ENCODE measurements at regions not wholly inside any gene's neighbourhood (a gene's known extent, or its start where the extent isn't known, plus 50 kb on each side); places are given as distances from the start of the nearest gene placed in this dataset.
"Not testable (repeated sequence)": the region's sequence is repeated elsewhere in the genome, so short reads cannot be mapped to it uniquely, and the experiment has no call there.

GRCh38 chr10:131363416-131363815, 51.9 kb upstream of the TCERG1L start:
- H3K27ac Mint-ChIP-seq, result no peak overlapping the region
- H3K4me1 Mint-ChIP-seq (ENCODE audit: low read depth), result no peaks in the 10 kb centered on the region
- H3K4me3 Mint-ChIP-seq, result no peak overlapping the region
- no peaks in the 10 kb centered on the region for H3K36me3 Mint-ChIP-seq (ENCODE audit: low read depth)
- no peaks in the 10 kb centered on the region for H3K27me3 Mint-ChIP-seq (ENCODE audit: low read depth)
- peaks cover 5% of the 10 kb centered on the region for H3K9me3 Mint-ChIP-seq

GRCh38 chr10:131371571-131371970, 60.0 kb upstream of the TCERG1L start:
- Mint-ChIP-seq H3K4me1 (ENCODE audit: low read depth) (no peaks in the 10 kb centered on the region), H3K27ac (no peak overlapping the region), H3K36me3 (ENCODE audit: low read depth) (no peaks in the 10 kb centered on the region), H3K9me3 (peaks cover 12% of the 10 kb centered on the region), H3K27me3 (ENCODE audit: low read depth) (no peaks in the 10 kb centered on the region), H3K4me3 (no peak overlapping the region)

GRCh38 chr10:131381576-131381975, 70.1 kb upstream of the TCERG1L start:
- no peaks in the 10 kb centered on the region for H3K27me3 Mint-ChIP-seq (ENCODE audit: low read depth)
- no peak overlapping the region for H3K4me3 Mint-ChIP-seq
- H3K4me1 Mint-ChIP-seq (ENCODE audit: low read depth), result no peaks in the 10 kb centered on the region
- H3K9me3 Mint-ChIP-seq, result no peaks in the 10 kb centered on the region
- no peaks in the 10 kb centered on the region for H3K36me3 Mint-ChIP-seq (ENCODE audit: low read depth)
- no peak overlapping the region for H3K27ac Mint-ChIP-seq

GRCh38 chr10:131385161-131385872, 73.8 kb upstream of the TCERG1L start:
- not testable (repeated sequence) for H3K4me1 Mint-ChIP-seq (ENCODE audit: low read depth); H3K27me3 Mint-ChIP-seq (ENCODE audit: low read depth); H3K9me3 Mint-ChIP-seq; H3K4me3 Mint-ChIP-seq; H3K36me3 Mint-ChIP-seq (ENCODE audit: low read depth); H3K27ac Mint-ChIP-seq

- no peaks in the 10 kb centered on the region for H3K27me3 Mint-ChIP-seq (ENCODE audit: low read depth)
- H3K36me3 Mint-ChIP-seq (ENCODE audit: low read depth), result no peaks in the 10 kb centered on the region
- no peak overlapping the region for H3K4me3 Mint-ChIP-seq
- no peaks in the 10 kb centered on the region for H3K4me1 Mint-ChIP-seq (ENCODE audit: low read depth)
- no peak overlapping the region for H3K27ac Mint-ChIP-seq
- H3K9me3 Mint-ChIP-seq, result no peaks in the 10 kb centered on the region
Measured at GRCh38 chr10:131387018-131387529, 75.6 kb upstream of the TCERG1L start.

- Mint-ChIP-seq H3K27ac (no peak overlapping the region), H3K4me3 (no peak overlapping the region), H3K9me3 (no peaks in the 10 kb centered on the region), H3K27me3 (ENCODE audit: low read depth) (no peaks in the 10 kb centered on the region), H3K36me3 (ENCODE audit: low read depth) (no peaks in the 10 kb centered on the region), H3K4me1 (ENCODE audit: low read depth) (no peaks in the 10 kb centered on the region)
Measured at GRCh38 chr10:131391936-131392335, 80.4 kb upstream of the TCERG1L start.

- H3K4me3 Mint-ChIP-seq, result no peak overlapping the region
- H3K9me3 Mint-ChIP-seq, result no peaks in the 10 kb centered on the region
- no peaks in the 10 kb centered on the region for H3K4me1 Mint-ChIP-seq (ENCODE audit: low read depth)
- H3K36me3 Mint-ChIP-seq (ENCODE audit: low read depth), result no peaks in the 10 kb centered on the region
- no peaks in the 10 kb centered on the region for H3K27me3 Mint-ChIP-seq (ENCODE audit: low read depth)
- no peak overlapping the region for H3K27ac Mint-ChIP-seq
Measured at GRCh38 chr10:131396121-131397050, 84.9 kb upstream of the TCERG1L start.

- no peaks in the 10 kb centered on the region for H3K27me3 Mint-ChIP-seq (ENCODE audit: low read depth)
- no peak overlapping the region for H3K27ac Mint-ChIP-seq
- H3K4me1 Mint-ChIP-seq (ENCODE audit: low read depth), result no peaks in the 10 kb centered on the region
- no peak overlapping the region for H3K4me3 Mint-ChIP-seq
- no peaks in the 10 kb centered on the region for H3K9me3 Mint-ChIP-seq
- H3K36me3 Mint-ChIP-seq (ENCODE audit: low read depth), result no peaks in the 10 kb centered on the region
Measured at GRCh38 chr10:131398166-131398565, 86.6 kb upstream of the TCERG1L start.

- Mint-ChIP-seq H3K36me3 (ENCODE audit: low read depth) (no peaks in the 10 kb centered on the region), H3K4me1 (ENCODE audit: low read depth) (no peaks in the 10 kb centered on the region), H3K9me3 (no peaks in the 10 kb centered on the region), H3K27me3 (ENCODE audit: low read depth) (no peaks in the 10 kb centered on the region), H3K27ac (no peak overlapping the region), H3K4me3 (no peak overlapping the region)
Measured at GRCh38 chr10:131399981-131400380, 88.5 kb upstream of the TCERG1L start.

- H3K27me3 Mint-ChIP-seq (ENCODE audit: low read depth), result no peaks in the 10 kb centered on the region
- no peaks in the 10 kb centered on the region for H3K4me1 Mint-ChIP-seq (ENCODE audit: low read depth)
- no peaks in the 10 kb centered on the region for H3K36me3 Mint-ChIP-seq (ENCODE audit: low read depth)
- H3K9me3 Mint-ChIP-seq, result no peaks in the 10 kb centered on the region
- H3K4me3 Mint-ChIP-seq, result no peak overlapping the region
- H3K27ac Mint-ChIP-seq, result no peak overlapping the region
Measured at GRCh38 chr10:131400513-131400912, 89.0 kb upstream of the TCERG1L start.

GRCh38 chr10:131402771-131403650, 91.5 kb upstream of the TCERG1L start:
- H3K9me3 Mint-ChIP-seq, result no peaks in the 10 kb centered on the region
- no peak overlapping the region for H3K4me3 Mint-ChIP-seq
- no peaks in the 10 kb centered on the region for H3K36me3 Mint-ChIP-seq (ENCODE audit: low read depth)
- H3K4me1 Mint-ChIP-seq (ENCODE audit: low read depth), result no peaks in the 10 kb centered on the region
- H3K27ac Mint-ChIP-seq, result no peak overlapping the region
- H3K27me3 Mint-ChIP-seq (ENCODE audit: low read depth), result no peaks in the 10 kb centered on the region

- no peak overlapping the region for H3K4me3 Mint-ChIP-seq
- no peaks in the 10 kb centered on the region for H3K36me3 Mint-ChIP-seq (ENCODE audit: low read depth)
- no peak overlapping the region for H3K27ac Mint-ChIP-seq
- no peaks in the 10 kb centered on the region for H3K27me3 Mint-ChIP-seq (ENCODE audit: low read depth)
- no peaks in the 10 kb centered on the region for H3K4me1 Mint-ChIP-seq (ENCODE audit: low read depth)
- H3K9me3 Mint-ChIP-seq, result no peaks in the 10 kb centered on the region
Measured at GRCh38 chr10:131403936-131404335, 92.4 kb upstream of the TCERG1L start.

GRCh38 chr10:131404886-131405285, 93.4 kb upstream of the TCERG1L start:
- no peak overlapping the region for H3K27ac Mint-ChIP-seq
- H3K4me3 Mint-ChIP-seq, result no peak overlapping the region
- H3K27me3 Mint-ChIP-seq (ENCODE audit: low read depth), result no peaks in the 10 kb centered on the region
- no peaks in the 10 kb centered on the region for H3K36me3 Mint-ChIP-seq (ENCODE audit: low read depth)
- no peaks in the 10 kb centered on the region for H3K4me1 Mint-ChIP-seq (ENCODE audit: low read depth)
- no peaks in the 10 kb centered on the region for H3K9me3 Mint-ChIP-seq

- no peak overlapping the region for H3K4me3 Mint-ChIP-seq
- H3K9me3 Mint-ChIP-seq, result no peaks in the 10 kb centered on the region
- H3K27ac Mint-ChIP-seq, result no peak overlapping the region
- H3K27me3 Mint-ChIP-seq (ENCODE audit: low read depth), result no peaks in the 10 kb centered on the region
- no peaks in the 10 kb centered on the region for H3K36me3 Mint-ChIP-seq (ENCODE audit: low read depth)
- H3K4me1 Mint-ChIP-seq (ENCODE audit: low read depth), result no peaks in the 10 kb centered on the region
Measured at GRCh38 chr10:131406676-131407392, 95.3 kb upstream of the TCERG1L start.
